ENCODE measurements at regions not wholly inside any gene's neighbourhood (a gene's known extent, or its start where the extent isn't known, plus 50 kb on each side); places are given as distances from the start of the nearest gene placed in this dataset.

DNA sequence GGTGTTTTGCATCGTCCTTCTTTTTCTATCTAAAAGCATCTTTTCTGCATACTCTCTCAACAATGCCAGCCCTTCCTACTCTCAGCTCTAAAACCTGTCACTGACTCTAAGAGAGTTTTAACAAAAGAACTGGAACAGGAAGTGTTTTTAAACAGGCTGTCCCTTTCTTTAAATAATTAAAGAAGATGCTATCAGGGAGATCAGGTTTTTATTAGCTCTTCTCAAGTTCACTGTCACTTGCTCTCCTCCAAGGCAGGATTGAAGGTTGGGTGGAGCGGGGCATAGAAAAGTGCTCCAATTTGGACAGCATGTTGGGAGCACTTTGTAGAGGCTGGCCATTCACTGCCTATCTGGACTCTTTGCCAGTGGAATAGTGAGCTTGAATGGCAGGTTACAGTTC lies 56.4 kb upstream of the BARX2 start:
- no peak for TF ChIP-seq EZH2 (IDR thresholded peaks at IDR 0.05; ENCODE audit: low read length, unreplicated experiment)
- TF ChIP-seq, protein P1, sequence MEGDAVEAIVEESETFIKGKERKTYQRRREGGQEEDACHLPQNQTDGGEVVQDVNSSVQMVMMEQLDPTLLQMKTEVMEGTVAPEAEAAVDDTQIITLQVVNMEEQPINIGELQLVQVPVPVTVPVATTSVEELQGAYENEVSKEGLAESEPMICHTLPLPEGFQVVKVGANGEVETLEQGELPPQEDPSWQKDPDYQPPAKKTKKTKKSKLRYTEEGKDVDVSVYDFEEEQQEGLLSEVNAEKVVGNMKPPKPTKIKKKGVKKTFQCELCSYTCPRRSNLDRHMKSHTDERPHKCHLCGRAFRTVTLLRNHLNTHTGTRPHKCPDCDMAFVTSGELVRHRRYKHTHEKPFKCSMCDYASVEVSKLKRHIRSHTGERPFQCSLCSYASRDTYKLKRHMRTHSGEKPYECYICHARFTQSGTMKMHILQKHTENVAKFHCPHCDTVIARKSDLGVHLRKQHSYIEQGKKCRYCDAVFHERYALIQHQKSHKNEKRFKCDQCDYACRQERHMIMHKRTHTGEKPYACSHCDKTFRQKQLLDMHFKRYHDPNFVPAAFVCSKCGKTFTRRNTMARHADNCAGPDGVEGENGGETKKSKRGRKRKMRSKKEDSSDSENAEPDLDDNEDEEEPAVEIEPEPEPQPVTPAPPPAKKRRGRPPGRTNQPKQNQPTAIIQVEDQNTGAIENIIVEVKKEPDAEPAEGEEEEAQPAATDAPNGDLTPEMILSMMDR (conservative IDR thresholded peaks at IDR 0.05; ENCODE audit: low read depth, low read length), result no peak

Measured in PC-3 (cell line).